22Rv1 (cell line): ENCODE measurements at regions not wholly inside any gene's neighbourhood (a gene's known extent, or its start where the extent isn't known, plus 50 kb on each side); places are given as distances from the start of the nearest gene placed in this dataset.

ENCODE experiments used
- ZFX ChIP-seq: fragments of 450-650 bp; IDR thresholded peaks from 2 replicates; pipeline ENCODE4 v1.6.1; 2017; ENCODE audit warnings: antibody characterized with exemption, borderline replicate concordance
- TF ChIP-seq, protein P1 (sequence below): fragments of 450-650 bp; IDR thresholded peaks from 2 replicates; pipeline ENCODE4 v1.5.1; 2017; ENCODE audit warnings: mild to moderate bottlenecking

DNA sequence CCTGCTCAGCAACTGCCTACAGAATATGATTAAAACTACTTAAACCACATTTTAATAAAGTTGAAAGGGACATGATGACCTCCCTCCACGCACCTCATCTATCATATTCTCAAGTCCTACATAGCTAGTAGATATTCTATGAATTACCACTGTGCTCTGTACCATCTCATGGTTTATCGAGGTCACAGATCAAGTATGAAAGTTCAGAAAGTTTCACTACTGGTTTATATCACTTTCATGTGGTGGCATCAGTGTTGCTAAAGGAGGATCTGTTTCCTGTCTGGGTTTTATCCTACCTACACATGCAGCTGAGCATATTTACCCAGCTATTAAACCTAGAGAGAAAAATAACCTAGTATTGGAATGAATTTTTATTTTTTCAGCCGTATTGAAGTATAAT is 214.9 kb upstream of the MON1B start:
- TF ChIP-seq, protein P1, sequence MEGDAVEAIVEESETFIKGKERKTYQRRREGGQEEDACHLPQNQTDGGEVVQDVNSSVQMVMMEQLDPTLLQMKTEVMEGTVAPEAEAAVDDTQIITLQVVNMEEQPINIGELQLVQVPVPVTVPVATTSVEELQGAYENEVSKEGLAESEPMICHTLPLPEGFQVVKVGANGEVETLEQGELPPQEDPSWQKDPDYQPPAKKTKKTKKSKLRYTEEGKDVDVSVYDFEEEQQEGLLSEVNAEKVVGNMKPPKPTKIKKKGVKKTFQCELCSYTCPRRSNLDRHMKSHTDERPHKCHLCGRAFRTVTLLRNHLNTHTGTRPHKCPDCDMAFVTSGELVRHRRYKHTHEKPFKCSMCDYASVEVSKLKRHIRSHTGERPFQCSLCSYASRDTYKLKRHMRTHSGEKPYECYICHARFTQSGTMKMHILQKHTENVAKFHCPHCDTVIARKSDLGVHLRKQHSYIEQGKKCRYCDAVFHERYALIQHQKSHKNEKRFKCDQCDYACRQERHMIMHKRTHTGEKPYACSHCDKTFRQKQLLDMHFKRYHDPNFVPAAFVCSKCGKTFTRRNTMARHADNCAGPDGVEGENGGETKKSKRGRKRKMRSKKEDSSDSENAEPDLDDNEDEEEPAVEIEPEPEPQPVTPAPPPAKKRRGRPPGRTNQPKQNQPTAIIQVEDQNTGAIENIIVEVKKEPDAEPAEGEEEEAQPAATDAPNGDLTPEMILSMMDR = no peak
- TF ChIP-seq ZFX = no peak
